Neuronal stem cell (in vitro differentiated cells): ENCODE measurements at regions not wholly inside any gene's neighbourhood (a gene's known extent, or its start where the extent isn't known, plus 50 kb on each side); places are given as distances from the start of the nearest gene placed in this dataset.

Source experiments
- DNase-seq: peaks from one replicate; pipeline ENCODE4 v3.0.0-alpha.2; 2013; ENCODE audit warnings: low spot score
- H2AFZ ChIP-seq: one replicate; pipeline ENCODE4 v1.6.1; 2013; ENCODE audit warnings: mild to moderate bottlenecking, low read length, inconsistent platforms
- H2AK5ac ChIP-seq: 2 replicates; pipeline ENCODE4 v1.6.1; 2013; ENCODE audit warnings: low read depth, mild to moderate bottlenecking, inconsistent platforms, low read length, moderate library complexity, mixed read lengths
- H2BK120ac ChIP-seq: 2 replicates; pipeline ENCODE4 v1.6.1; 2013; ENCODE audit warnings: low read depth, mild to moderate bottlenecking, inconsistent platforms, low read length, moderate library complexity, mixed read lengths
- H2BK12ac ChIP-seq: one replicate; pipeline ENCODE4 v1.6.1; 2013; ENCODE audit warnings: low read length, inconsistent platforms
- H2BK15ac ChIP-seq: 2 replicates; pipeline ENCODE4 v1.6.1; 2013; ENCODE audit warnings: mild to moderate bottlenecking, low read length, inconsistent platforms, mixed read lengths
- H2BK5ac ChIP-seq: one replicate; pipeline ENCODE4 v1.6.1; 2013; ENCODE audit warnings: inconsistent platforms, mild to moderate bottlenecking, low read length, moderate library complexity
- H3K14ac ChIP-seq: one replicate; pipeline ENCODE4 v1.6.1; 2013; ENCODE audit warnings: low read length, inconsistent platforms
- H3K18ac ChIP-seq: 2 replicates; pipeline ENCODE4 v1.6.1; 2013; ENCODE audit warnings: low read length, inconsistent platforms
- H3K23ac ChIP-seq: 2 replicates; pipeline ENCODE4 v1.6.1; 2013; ENCODE audit warnings: low read depth, mild to moderate bottlenecking, mixed read lengths, low read length, inconsistent platforms; ENCODE audit not compliant: poor library complexity
- H3K27ac ChIP-seq: replicated peaks from 3 replicates; pipeline ENCODE4 v1.5.1; 2013; ENCODE audit warnings: low read length, inconsistent platforms
- H3K27me3 ChIP-seq, 3 experiments: 2 replicates each; pipeline ENCODE4 v1.6.1; 2013; ENCODE audit warnings: low read length in 3 of 3, mild to moderate bottlenecking in 2 of 3, inconsistent platforms in 1 of 3, low read depth in 1 of 3, mixed read lengths in 1 of 3, moderate library complexity in 1 of 3; ENCODE audit not compliant: control insufficient read depth in 3 of 3, insufficient read depth in 3 of 3
- H3K36me3 ChIP-seq, 2 donors: replicated peaks in 1 of 2; 2 replicates each; pipeline ENCODE4 v1.6.1; 2013; ENCODE audit warnings: low read length in 2 of 2; ENCODE audit not compliant: control insufficient read depth in 2 of 2, insufficient read depth in 2 of 2
- H3K4ac ChIP-seq: 2 replicates; pipeline ENCODE4 v1.6.1; 2013; ENCODE audit warnings: inconsistent platforms, mild to moderate bottlenecking, low read length, moderate library complexity
- H3K4me1 ChIP-seq, 2 donors: 1 replicate in 1 of 2; 2 replicates in 1 of 2; pipeline ENCODE4 v1.6.1; 2013; ENCODE audit warnings: low read length in 2 of 2, low read depth in 1 of 2; ENCODE audit not compliant: control insufficient read depth in 2 of 2, insufficient read depth in 1 of 2
- H3K4me2 ChIP-seq: one replicate; pipeline ENCODE4 v1.6.1; 2013; ENCODE audit warnings: mild to moderate bottlenecking, low read length, inconsistent platforms; ENCODE audit not compliant: insufficient read depth, poor library complexity, severe bottlenecking
- H3K4me3 ChIP-seq, 2 donors: 2 replicates each; pipeline ENCODE4 v1.5.1; 2013; ENCODE audit warnings: low read length in 2 of 2, mild to moderate bottlenecking in 2 of 2, inconsistent platforms in 1 of 2, moderate library complexity in 1 of 2
- H3K79me1 ChIP-seq: one replicate; pipeline ENCODE4 v1.6.1; 2013; ENCODE audit warnings: low read depth, mild to moderate bottlenecking, inconsistent platforms, low read length, moderate library complexity
- H3K9ac ChIP-seq: one replicate; pipeline ENCODE4 v1.6.1; 2013; ENCODE audit warnings: mild to moderate bottlenecking, low read depth, low read length, inconsistent platforms; ENCODE audit not compliant: poor library complexity
- H3K9me3 ChIP-seq, 2 donors: replicated peaks in 1 of 2; 2 replicates each; pipeline versions ENCODE3 to v1.6.1; 2013; ENCODE audit warnings: low read length in 2 of 2, mild to moderate bottlenecking in 2 of 2, inconsistent platforms in 1 of 2, low read depth in 1 of 2, mixed read lengths in 1 of 2, moderate library complexity in 1 of 2; ENCODE audit not compliant: control insufficient read depth in 2 of 2, insufficient read depth in 1 of 2
- H4K8ac ChIP-seq: one replicate; pipeline ENCODE4 v1.6.1; 2013; ENCODE audit warnings: low read depth, mild to moderate bottlenecking, inconsistent platforms, low read length, moderate library complexity
- H4K91ac ChIP-seq: one replicate; pipeline ENCODE4 v1.6.1; 2013; ENCODE audit warnings: low read length, low read depth, mild to moderate bottlenecking, inconsistent platforms; ENCODE audit not compliant: poor library complexity
- WGBS, 2 donors: extraction: QIAGEN DNeasy Blood & Tissue Kit; methylation state at CpG; one replicate each; pipeline ENCODE4 v1.1.7; 2013; ENCODE audit warnings: missing lambda C conversion rate in 2 of 2, mixed read lengths in 1 of 2; ENCODE audit not compliant: insufficient read length in 2 of 2, insufficient replicate concordance in 1 of 2; ENCODE audit errors: extremely low coverage in 2 of 2; 5-methylcytosine and 5-hydroxymethylcytosine counted together

- Histone ChIP-seq H3K27me3 (no peaks in the 10 kb centered on the region), H2BK120ac (no peak overlapping the region)
Measured at GRCh38 chr2:83273322-83273721, 1185.8 kb downstream of the SUCLG1 start.

DNA sequence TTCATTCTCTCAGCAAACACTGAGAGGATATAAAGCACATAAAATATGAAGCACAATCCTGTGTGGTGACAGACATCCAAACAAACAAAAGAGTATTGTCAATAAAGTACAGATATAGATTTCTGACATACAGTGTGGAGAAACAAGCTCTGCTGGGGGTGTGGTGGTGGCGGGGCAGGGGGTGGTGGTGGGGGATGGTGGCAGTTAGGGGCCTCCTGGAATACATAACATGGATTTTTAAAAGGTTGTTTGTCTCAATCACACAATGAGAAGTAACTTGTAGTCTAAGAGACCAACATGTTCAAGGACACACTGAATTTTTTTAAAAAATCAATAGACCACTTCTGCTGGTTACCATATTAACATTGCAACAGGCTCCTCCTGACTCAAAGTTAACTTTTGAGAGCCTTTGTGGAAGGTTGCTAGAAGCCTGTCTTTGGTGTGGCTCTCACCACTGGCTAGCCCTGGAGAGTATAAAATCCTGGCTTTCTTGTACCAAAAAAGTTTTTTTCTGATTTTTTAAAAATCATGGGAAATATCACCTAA lies 1197.4 kb downstream of the SUCLG1 start:
- no peaks in the 10 kb centered on the region for H3K36me3 ChIP-seq
- H3K4me1 ChIP-seq, result no peaks in the 10 kb centered on the region
- H4K8ac ChIP-seq, result no peak overlapping the region
- H3K4ac ChIP-seq, result no peak overlapping the region
- no peaks in the 10 kb centered on the region for H3K9me3 ChIP-seq
- no peak overlapping the region for H2BK15ac ChIP-seq
- H3K14ac ChIP-seq, result no peak overlapping the region
- H2BK5ac ChIP-seq, result no peak overlapping the region
- H2BK12ac ChIP-seq, result no peak overlapping the region
- no peak overlapping the region for H3K27ac ChIP-seq
- DNase-seq, result no peak
- H3K4me2 ChIP-seq, result no peak overlapping the region
- no peak overlapping the region for H4K91ac ChIP-seq
- H2AFZ ChIP-seq, result no peak overlapping the region
- no peak overlapping the region for H2AK5ac ChIP-seq
- no peak overlapping the region for H2BK120ac ChIP-seq
- no peak overlapping the region for H3K18ac ChIP-seq
- no peaks in the 10 kb centered on the region for H3K79me1 ChIP-seq
- H3K27me3 ChIP-seq, result peaks cover 0 to 3% (median 0%) of the 10 kb centered on the region in 3 experiments
- H3K4me3 ChIP-seq, result no peak overlapping the region
- H3K23ac ChIP-seq, result no peak overlapping the region
- H3K9ac ChIP-seq, result no peak overlapping the region
- no CpG with 5 or more reads among the region's 1 CpG for WGBS, 2 donors

More at GRCh38 chr2:83273322-83273721, 1185.8 kb downstream of the SUCLG1 start:
- Histone ChIP-seq H4K91ac (no peak overlapping the region), H4K8ac (no peak overlapping the region), H3K79me1 (no peaks in the 10 kb centered on the region), H3K4me3 (no peak overlapping the region), H3K9me3 (no peaks in the 10 kb centered on the region), H3K4me2 (no peak overlapping the region), H2BK15ac (no peak overlapping the region), H2AK5ac (no peak overlapping the region), H2BK12ac (no peak overlapping the region), H3K14ac (no peak overlapping the region), H3K27ac (no peak overlapping the region), H3K4ac (no peak overlapping the region), H3K4me1 (no peaks in the 10 kb centered on the region), H3K9ac (no peak overlapping the region), H2AFZ (no peak overlapping the region), H3K36me3 (no peaks in the 10 kb centered on the region), H2BK5ac (no peak overlapping the region), H3K18ac (no peak overlapping the region), H3K23ac (no peak overlapping the region)
- DNase-seq, result no peak

DNA sequence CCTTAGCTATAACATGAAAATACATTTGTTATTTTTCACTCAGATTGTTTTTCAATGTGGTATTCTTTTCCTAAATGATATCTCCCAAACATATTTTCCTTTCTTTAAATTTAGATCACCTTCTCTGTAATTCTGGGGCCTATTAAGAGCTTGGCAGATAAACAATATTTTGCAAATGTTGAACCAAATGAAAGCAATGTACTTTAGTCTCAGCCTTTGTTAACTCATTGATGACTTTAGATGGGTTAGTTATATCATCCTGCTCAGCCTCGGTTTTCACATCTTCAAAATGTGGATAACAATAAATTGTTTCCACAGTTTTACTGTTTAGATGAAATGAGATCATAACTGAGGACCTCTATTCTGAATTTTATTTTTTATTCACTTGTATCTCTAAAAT lies 1205.2 kb downstream of the SUCLG1 start:
- WGBS, 2 donors, result no CpG with 5 or more reads among the region's 1 CpG
- no peak overlapping the region for H4K8ac ChIP-seq

DNA sequence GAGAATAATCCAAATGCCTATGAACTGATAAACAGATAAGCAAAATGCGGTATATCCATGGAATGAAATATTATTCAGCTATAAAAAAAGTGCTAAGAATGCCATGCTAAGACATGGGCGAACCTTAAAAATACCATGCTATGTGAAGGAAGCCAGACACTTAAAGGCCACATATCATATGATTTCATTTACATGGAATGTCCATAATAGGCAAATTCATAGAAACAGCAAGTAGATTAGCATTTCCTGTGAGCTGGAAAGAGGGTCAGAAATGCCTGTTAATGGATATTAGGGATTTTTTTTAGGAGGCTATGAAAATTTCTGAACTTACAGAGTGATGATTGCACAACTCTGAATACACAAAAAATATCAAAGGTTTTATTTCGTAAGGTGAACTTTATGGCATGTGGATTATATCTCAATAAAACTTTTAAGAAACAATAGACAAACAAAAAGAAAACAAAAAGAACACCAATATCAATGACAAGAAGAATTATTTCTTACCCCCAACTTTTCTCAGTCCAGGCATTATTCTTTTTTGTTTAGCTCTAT lies 1207.7 kb downstream of the SUCLG1 start:
- no peaks in the 10 kb centered on the region for H3K4me1 ChIP-seq
- H2BK15ac ChIP-seq, result no peak overlapping the region
- no peaks in the 10 kb centered on the region for H3K27me3 ChIP-seq
- no peak overlapping the region for H3K23ac ChIP-seq
- no peak overlapping the region for H3K9ac ChIP-seq
- H3K18ac ChIP-seq, result no peak overlapping the region
- H3K4me3 ChIP-seq, result no peak overlapping the region
- H2AK5ac ChIP-seq, result no peak overlapping the region
- H3K9me3 ChIP-seq, result peaks cover 0 to 4% of the 10 kb centered on the region in 2 donors
- no peak overlapping the region for H2BK5ac ChIP-seq
- H2BK12ac ChIP-seq, result no peak overlapping the region
- H3K14ac ChIP-seq, result no peak overlapping the region
- no peak overlapping the region for H3K4me2 ChIP-seq
- no peak overlapping the region for H4K8ac ChIP-seq
- no peak overlapping the region for H3K27ac ChIP-seq
- H3K36me3 ChIP-seq, result no peaks in the 10 kb centered on the region
- no peaks in the 10 kb centered on the region for H3K79me1 ChIP-seq
- H3K4ac ChIP-seq, result no peak overlapping the region
- no peak overlapping the region for H4K91ac ChIP-seq
- no peak for DNase-seq
- no peak overlapping the region for H2AFZ ChIP-seq
- no peak overlapping the region for H2BK120ac ChIP-seq
- no CpG with 5 or more reads among the region's 3 CpGs for WGBS, 2 donors

More for the DNA sequence above, 1205.2 kb downstream of the SUCLG1 start:
- Histone ChIP-seq H3K23ac (no peak overlapping the region), H2BK12ac (no peak overlapping the region), H2BK120ac (no peak overlapping the region), H2AFZ (no peak overlapping the region), H3K4ac (no peak overlapping the region), H2BK5ac (no peak overlapping the region), H3K79me1 (no peaks in the 10 kb centered on the region), H3K9me3 (peaks cover 0 to 2% of the 10 kb centered on the region in 2 donors), H2AK5ac (no peak overlapping the region), H3K36me3 (no peaks in the 10 kb centered on the region), H3K9ac (no peak overlapping the region), H3K27me3 (peaks cover 0 to 3% (median 0%) of the 10 kb centered on the region in 3 experiments), H3K14ac (no peak overlapping the region), H3K18ac (no peak overlapping the region), H4K91ac (no peak overlapping the region), H3K4me2 (no peak overlapping the region), H3K4me1 (no peaks in the 10 kb centered on the region), H3K4me3 (no peak overlapping the region), H2BK15ac (no peak overlapping the region), H3K27ac (no peak overlapping the region)
- DNase-seq, result no peak
